ENCODE measurements at regions not wholly inside any gene's neighbourhood (a gene's known extent, or its start where the extent isn't known, plus 50 kb on each side); places are given as distances from the start of the nearest gene placed in this dataset.

DNA sequence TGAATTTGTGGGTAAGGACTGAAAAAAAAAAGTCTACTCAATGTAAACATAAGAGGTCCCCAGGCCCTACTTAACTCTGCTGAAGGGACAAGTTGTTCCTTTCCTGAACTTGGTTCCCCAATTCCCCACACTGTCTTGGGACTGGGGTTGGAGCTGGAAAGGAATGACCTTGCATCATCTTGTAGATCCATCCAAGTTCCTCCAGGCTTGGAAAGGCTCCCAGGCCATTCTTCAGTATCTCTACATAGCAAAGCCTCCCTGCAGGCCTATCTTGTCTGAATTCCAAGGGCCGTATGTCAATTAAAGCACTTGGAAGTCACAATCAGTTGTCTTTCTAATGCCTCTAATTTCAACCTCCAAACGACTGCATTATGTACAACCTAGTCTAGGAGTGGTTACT lies 361.2 kb downstream of the TMEM135 start:
- Histone ChIP-seq H3T11ph (ENCODE audit: low read length) (no peak overlapping the region), H2BK5ac (ENCODE audit: insufficient read length, low read length) (no peak overlapping the region), H3K23ac (ENCODE audit: insufficient read length, low read depth, low read length) (no peak overlapping the region), H3K79me1 (ENCODE audit: insufficient read depth, low read depth, low read length, poor library complexity, severe bottlenecking) (no peaks in the 10 kb centered on the region), H3K4me1 (ENCODE audit: insufficient read depth, low read length) (no peaks in the 10 kb centered on the region), H2BK20ac (ENCODE audit: low read depth, low read length, poor library complexity, severe bottlenecking) (no peak overlapping the region), H3K14ac (ENCODE audit: insufficient read depth, low read length) (no peak overlapping the region), H2AFZ (ENCODE audit: low read length) (no peak overlapping the region), H3K79me2 (ENCODE audit: insufficient read depth, low read length) (no peaks in the 10 kb centered on the region), H2BK12ac (ENCODE audit: insufficient read length, low read depth, low read length) (no peak overlapping the region), H4K91ac (ENCODE audit: insufficient read length, low read depth, low read length) (no peak overlapping the region), H2AK5ac (ENCODE audit: insufficient read length, low read length) (no peak overlapping the region), H3K27ac (ENCODE audit: insufficient read length, low read depth, low read length) (no peak overlapping the region), H3K4ac (ENCODE audit: low read depth, low read length) (no peak overlapping the region), H2BK120ac (ENCODE audit: low read depth, low read length, poor library complexity, severe bottlenecking) (no peak overlapping the region), H3K18ac (ENCODE audit: insufficient read length, low read depth, low read length) (no peak overlapping the region), H3K27me3 (ENCODE audit: insufficient read depth, low read length) (no peaks in the 10 kb centered on the region), H3K56ac (ENCODE audit: insufficient read length, low read depth, low read length) (no peak overlapping the region), H3K9ac (ENCODE audit: extremely low read depth, insufficient read length, low read length) (no peak overlapping the region), H4K20me1 (ENCODE audit: control insufficient read depth, insufficient read depth, insufficient read length) (no peaks in the 10 kb centered on the region), H4K5ac (ENCODE audit: insufficient read length, low read depth, low read length) (no peak overlapping the region), H3K4me2 (ENCODE audit: insufficient read depth, insufficient read length, low read length) (no peak overlapping the region), H3K23me2 (ENCODE audit: insufficient read length, low read depth, low read length, poor library complexity, severe bottlenecking) (no peaks in the 10 kb centered on the region), H2BK15ac (ENCODE audit: low read depth, low read length) (no peak overlapping the region), H3K9me3 (ENCODE audit: control insufficient read depth, low read depth, low read length) (no peaks in the 10 kb centered on the region), H4K8ac (replicated peaks; ENCODE audit: insufficient read length, low read depth, low read length) (no peak overlapping the region)
- Mint-ChIP-seq H3K4me1 (peaks cover 8 to 15% of the 10 kb centered on the region in 2 experiments; a peak in 3 of 4 replicates), H3K27ac (no peak overlapping the region), H3K4me3 (no peak overlapping the region), H3K36me3 (ENCODE audit: insufficient read depth in 1 of 3, low read depth in 3 of 3) (no peaks in the 10 kb centered on the region), H3K27me3 (ENCODE audit: low read depth) (no peaks in the 10 kb centered on the region), H3K9me3 (no peaks in the 10 kb centered on the region; a peak in 3 of 5 replicates)
- no CpG with 5 or more reads among the region's 2 CpGs for WGBS (ENCODE audit: extremely low coverage, insufficient read length, low lambda C conversion rate)
- no peak for DNase-seq
- TF ChIP-seq, protein P1, sequence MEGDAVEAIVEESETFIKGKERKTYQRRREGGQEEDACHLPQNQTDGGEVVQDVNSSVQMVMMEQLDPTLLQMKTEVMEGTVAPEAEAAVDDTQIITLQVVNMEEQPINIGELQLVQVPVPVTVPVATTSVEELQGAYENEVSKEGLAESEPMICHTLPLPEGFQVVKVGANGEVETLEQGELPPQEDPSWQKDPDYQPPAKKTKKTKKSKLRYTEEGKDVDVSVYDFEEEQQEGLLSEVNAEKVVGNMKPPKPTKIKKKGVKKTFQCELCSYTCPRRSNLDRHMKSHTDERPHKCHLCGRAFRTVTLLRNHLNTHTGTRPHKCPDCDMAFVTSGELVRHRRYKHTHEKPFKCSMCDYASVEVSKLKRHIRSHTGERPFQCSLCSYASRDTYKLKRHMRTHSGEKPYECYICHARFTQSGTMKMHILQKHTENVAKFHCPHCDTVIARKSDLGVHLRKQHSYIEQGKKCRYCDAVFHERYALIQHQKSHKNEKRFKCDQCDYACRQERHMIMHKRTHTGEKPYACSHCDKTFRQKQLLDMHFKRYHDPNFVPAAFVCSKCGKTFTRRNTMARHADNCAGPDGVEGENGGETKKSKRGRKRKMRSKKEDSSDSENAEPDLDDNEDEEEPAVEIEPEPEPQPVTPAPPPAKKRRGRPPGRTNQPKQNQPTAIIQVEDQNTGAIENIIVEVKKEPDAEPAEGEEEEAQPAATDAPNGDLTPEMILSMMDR (conservative IDR thresholded peaks at IDR 0.05), result no peak

Data from H9 (cell line).